GM12874 (cell line): ENCODE measurements at regions not wholly inside any gene's neighbourhood (a gene's known extent, or its start where the extent isn't known, plus 50 kb on each side); places are given as distances from the start of the nearest gene placed in this dataset.

Source experiments
- CTCF ChIP-seq: IDR thresholded peaks from 2 replicates; pipeline ENCODE4 v1.5.1; 2011; ENCODE audit warnings: low read depth, mild to moderate bottlenecking, control low read depth, low read length, moderate library complexity; ENCODE audit not compliant: insufficient read depth

GRCh38 chr4:85416094-85416493 lies 58.9 kb upstream of the ARHGAP24 start:
- no peak for TF ChIP-seq CTCF

GRCh38 chr4:85419103-85419502 lies 55.8 kb upstream of the ARHGAP24 start:
- no peak for TF ChIP-seq CTCF

GRCh38 chr4:85420831-85421230 lies 54.1 kb upstream of the ARHGAP24 start:
- no peak for TF ChIP-seq CTCF

GRCh38 chr4:85423431-85423830 lies 51.5 kb upstream of the ARHGAP24 start:
- no peak for TF ChIP-seq CTCF
